GM12878 (cell line): ENCODE measurements at regions not wholly inside any gene's neighbourhood (a gene's known extent, or its start where the extent isn't known, plus 50 kb on each side); places are given as distances from the start of the nearest gene placed in this dataset.

ENCODE experiments used
- CBX3 ChIP-seq: fragments of 200-600 bp; sonication (generic); IDR thresholded peaks from 2 replicates; pipeline ENCODE4 v1.6.1; 2016; ENCODE audit warnings: low read depth, borderline replicate concordance
- CTCF ChIP-seq, 3 experiments: IDR thresholded peaks in 2 of 3; conservative IDR thresholded peaks in 1 of 3; 2 replicates each; pipeline ENCODE4 v1.5.1; 2011; ENCODE audit warnings: low read depth in 3 of 3, low read length in 3 of 3, mild to moderate bottlenecking in 3 of 3, control low read depth in 2 of 3, moderate library complexity in 2 of 3, inconsistent platforms in 1 of 3, mixed read lengths in 1 of 3; ENCODE audit not compliant: control insufficient read depth in 2 of 3, insufficient read depth in 1 of 3; ENCODE audit errors: extremely low read depth in 1 of 3
- ESRRA ChIP-seq: IDR thresholded peaks from 2 replicates; pipeline ENCODE4 v1.6.1; 2012; ENCODE audit warnings: mild to moderate bottlenecking, low read length, improper control_type of control experiment
- MYC ChIP-seq: IDR thresholded peaks from 2 replicates; pipeline ENCODE4 v1.6.1; 2011; ENCODE audit warnings: mild to moderate bottlenecking, low read length, moderate library complexity, inconsistent platforms; ENCODE audit not compliant: insufficient read depth, insufficient replicate concordance, insufficient read length, severe bottlenecking
- POLR2A ChIP-seq: IDR thresholded peaks from 2 replicates; pipeline ENCODE4 v1.6.1; 2011; ENCODE audit warnings: low read depth, mild to moderate bottlenecking, low read length
- POLR2AphosphoS2 ChIP-seq: IDR thresholded peaks from 2 replicates; pipeline ENCODE4 v1.6.1; 2011; ENCODE audit warnings: low read depth, mild to moderate bottlenecking, low read length, improper control_type of control experiment, moderate library complexity
- RAD21 ChIP-seq: IDR thresholded peaks from 2 replicates; pipeline ENCODE4 v1.6.1; 2011; ENCODE audit warnings: mild to moderate bottlenecking, low read depth, low read length, moderate library complexity; ENCODE audit not compliant: insufficient read depth
- RAD51 ChIP-seq: fragments of 450-650 bp; IDR thresholded peaks from 2 replicates; pipeline ENCODE4 v1.6.1; 2016; ENCODE audit warnings: moderate library complexity, mild to moderate bottlenecking, inconsistent platforms

DNA sequence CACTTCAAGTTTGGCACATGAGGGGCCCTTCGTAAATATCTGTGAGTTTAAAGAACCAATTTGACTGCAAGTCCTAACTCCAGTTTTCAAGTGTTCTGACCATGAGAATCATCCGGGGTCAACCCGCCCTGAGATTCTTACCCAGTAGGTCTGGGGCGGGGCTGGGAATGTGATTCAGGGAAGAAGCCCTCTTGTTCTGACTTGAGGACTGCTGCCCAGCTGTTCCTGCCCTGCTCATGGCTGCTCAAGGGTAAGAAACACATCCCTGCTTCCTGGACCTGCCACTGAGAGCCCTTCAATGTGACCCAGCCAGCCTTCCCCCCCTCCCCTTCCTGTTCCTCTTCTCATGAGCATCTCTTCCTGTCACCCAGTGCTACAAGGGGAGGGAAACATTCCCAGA is 92.7 kb upstream of the PGRMC2 start:
- TF ChIP-seq POLR2A (no peak), RAD51 (no peak), CBX3 (no peak), MYC (no peak), ESRRA (no peak), CTCF (IDR thresholded peaks at IDR 0.05 in 2 of 3, conservative IDR thresholded peaks at IDR 0.05 in 1 of 3; ENCODE audit: control insufficient read depth in 2 of 3, extremely low read depth in 1 of 3, insufficient read depth in 1 of 3, low read depth in 3 of 3, low read length in 3 of 3) (no peak), RAD21 (no peak), POLR2AphosphoS2 (no peak)
